Activated CD4-positive, alpha-beta memory T cell treated with anti-CD3 and anti-CD28 coated beads for 36 hours (primary cell): ENCODE measurements at regions not wholly inside any gene's neighbourhood (a gene's known extent, or its start where the extent isn't known, plus 50 kb on each side); places are given as distances from the start of the nearest gene placed in this dataset.

ENCODE experiments used
- CTCF ChIA-PET: fragments of 350-600 bp; sonication (Branson Sonifier 250); formaldehyde crosslinking; loops from one replicate; lab custom pipeline; 2021; ENCODE audit warnings: antibody characterized with exemption, inconsistent platforms; lab: Charles Lee
- POLR2A ChIA-PET: fragments of 350-600 bp; sonication (Branson Sonifier 250); formaldehyde crosslinking; loops from one replicate; lab custom pipeline; 2021; ENCODE audit warnings: antibody characterized with exemption; lab: Charles Lee
- DNase-seq: peaks from one replicate; pipeline ENCODE4 v3.0.0-alpha.2; 2020
- H3K27ac Mint-ChIP-seq: one replicate; pipeline ENCODE4 v1.8.0; 2021; ENCODE audit warnings: mixed read lengths
- H3K27me3 Mint-ChIP-seq: one replicate; pipeline ENCODE4 v1.8.0; 2021; ENCODE audit warnings: mixed read lengths
- H3K36me3 Mint-ChIP-seq: one replicate; pipeline ENCODE4 v1.8.0; 2021; ENCODE audit warnings: mixed read lengths
- H3K4me1 Mint-ChIP-seq: one replicate; pipeline ENCODE4 v1.8.0; 2021; ENCODE audit warnings: low read depth, mixed read lengths
- H3K4me3 Mint-ChIP-seq: one replicate; pipeline ENCODE4 v1.8.0; 2021; ENCODE audit warnings: mild to moderate bottlenecking, mixed read lengths
- H3K9me3 Mint-ChIP-seq: one replicate; pipeline ENCODE4 v1.8.0; 2021; ENCODE audit warnings: mixed read lengths
- intact Hi-C: fragments of 100-400 bp; cut with micrococcal nuclease; formaldehyde crosslinking; loops from one replicate; pipeline ENCODE4 v1.15.1; 2023

DNA sequence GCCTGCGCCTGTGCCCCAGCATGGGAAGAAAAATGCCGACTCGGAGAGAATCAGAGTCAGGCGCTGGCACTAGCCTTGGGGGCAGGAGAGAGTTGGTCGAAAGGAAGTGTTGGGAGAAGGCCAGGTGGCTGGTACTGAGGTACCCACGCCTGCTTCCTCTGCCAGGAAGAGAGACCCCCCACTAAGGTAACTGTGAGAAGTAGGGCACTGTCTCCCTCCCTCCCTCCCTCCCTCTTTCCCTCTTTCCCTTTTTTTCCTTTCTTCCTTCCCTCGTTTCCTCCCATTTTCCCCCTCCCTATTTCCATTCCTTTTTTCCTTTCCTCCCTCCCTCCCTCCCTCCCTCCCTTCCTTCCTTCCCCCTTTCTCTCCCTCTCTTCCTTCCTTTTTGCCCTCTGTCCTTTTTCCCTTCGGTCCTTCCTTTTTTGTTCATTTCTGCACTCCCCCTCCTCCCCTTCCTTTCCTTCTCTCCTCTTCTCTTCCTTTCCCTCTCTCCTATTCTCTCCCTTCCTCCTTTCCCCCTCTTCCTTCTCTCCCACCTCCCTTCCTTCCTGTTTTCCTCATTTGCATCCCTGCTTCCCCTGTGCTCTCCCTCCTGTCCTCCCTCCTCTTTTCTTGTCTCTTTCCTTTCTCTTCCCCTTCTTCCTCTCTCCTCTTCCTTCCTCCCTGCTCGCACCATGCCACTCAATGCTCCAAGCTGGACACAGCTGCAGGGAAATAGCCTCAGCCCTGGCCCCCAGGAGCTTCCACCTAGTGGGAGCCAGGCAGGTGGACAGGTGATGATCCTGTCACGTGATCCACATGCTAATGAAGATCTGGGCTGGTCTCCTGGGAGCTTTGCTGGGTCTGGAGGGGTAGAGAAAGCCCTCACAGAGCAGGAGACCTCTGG is 148.0 kb downstream of the DHX35 start:
- no peaks in the 10 kb centered on the region for H3K9me3 Mint-ChIP-seq

DNA sequence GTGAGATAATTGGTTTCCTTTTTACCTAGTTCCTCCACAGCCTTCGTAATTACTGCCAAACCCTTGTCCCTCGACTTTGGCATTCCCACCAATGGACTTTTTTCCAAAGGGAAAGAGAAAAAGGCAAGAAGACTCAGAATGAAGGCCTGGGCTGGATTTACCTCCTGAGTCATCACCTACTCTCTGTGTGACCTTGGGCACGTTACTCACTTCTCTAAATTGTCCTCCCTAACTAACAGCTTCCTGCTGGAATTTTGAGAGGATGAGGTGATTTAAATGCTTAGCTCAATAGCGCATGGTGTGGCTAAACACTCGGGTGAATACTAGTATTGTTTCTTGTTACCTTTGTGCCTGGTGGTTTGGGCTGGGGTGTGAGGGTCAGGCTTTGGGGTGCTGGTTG is 146.6 kb downstream of the DHX35 start:
- Mint-ChIP-seq H3K9me3 (no peaks in the 10 kb centered on the region), H3K27me3 (peaks cover 42% of the 10 kb centered on the region), H3K36me3 (no peaks in the 10 kb centered on the region), H3K4me3 (no peak overlapping the region), H3K27ac (no peak overlapping the region), H3K4me1 (no peaks in the 10 kb centered on the region)
- DNase-seq: no peak
- POLR2A ChIA-PET: no interaction called here
- intact Hi-C loops: no loop called here
- CTCF ChIA-PET: no interaction called here

More for the DNA sequence above, 148.0 kb downstream of the DHX35 start:
- Mint-ChIP-seq H3K36me3 (no peaks in the 10 kb centered on the region), H3K27ac (no peak overlapping the region), H3K27me3 (peaks cover 37% of the 10 kb centered on the region), H3K4me1 (no peaks in the 10 kb centered on the region), H3K4me3 (no peak overlapping the region)
- POLR2A ChIA-PET: no interaction called here
- DNase-seq: no peak
- intact Hi-C loops: no loop called here
- CTCF ChIA-PET: no interaction called here

DNA sequence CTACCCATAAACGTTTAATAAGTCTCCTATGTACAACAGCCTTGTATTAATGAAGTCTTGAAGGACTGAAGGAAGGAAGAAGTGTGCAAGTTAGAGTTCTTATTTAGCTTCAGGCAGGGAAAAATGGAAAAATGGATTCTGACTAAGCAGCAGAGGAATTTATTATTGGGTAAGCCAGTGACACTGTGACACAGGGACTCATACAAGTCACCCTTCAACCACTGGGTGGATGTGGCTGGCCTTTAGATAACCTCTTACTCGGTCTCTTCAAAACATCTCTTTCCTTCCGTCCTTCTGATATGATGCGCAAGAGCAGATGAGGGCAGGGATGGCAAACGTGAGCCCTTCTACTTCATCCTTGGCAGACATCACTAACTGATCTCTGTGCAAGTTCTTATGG is 145.6 kb downstream of the DHX35 start:
- CTCF ChIA-PET: interaction anchor here (0.9 kb wide), 1 partner anchor 27 kb away, joined by 3 read pairs; no protein-coding TSS in a partner anchor
- POLR2A ChIA-PET: interaction anchor here (0.6 kb wide), 1 partner anchor 59 kb away, joined by 4 read pairs; no protein-coding TSS in a partner anchor
- Mint-ChIP-seq H3K27ac (no peak overlapping the region), H3K9me3 (no peaks in the 10 kb centered on the region), H3K4me1 (no peaks in the 10 kb centered on the region), H3K4me3 (no peak overlapping the region), H3K36me3 (no peaks in the 10 kb centered on the region), H3K27me3 (peaks cover 40% of the 10 kb centered on the region)
- intact Hi-C loops: no loop called here
- no peak for DNase-seq

DNA sequence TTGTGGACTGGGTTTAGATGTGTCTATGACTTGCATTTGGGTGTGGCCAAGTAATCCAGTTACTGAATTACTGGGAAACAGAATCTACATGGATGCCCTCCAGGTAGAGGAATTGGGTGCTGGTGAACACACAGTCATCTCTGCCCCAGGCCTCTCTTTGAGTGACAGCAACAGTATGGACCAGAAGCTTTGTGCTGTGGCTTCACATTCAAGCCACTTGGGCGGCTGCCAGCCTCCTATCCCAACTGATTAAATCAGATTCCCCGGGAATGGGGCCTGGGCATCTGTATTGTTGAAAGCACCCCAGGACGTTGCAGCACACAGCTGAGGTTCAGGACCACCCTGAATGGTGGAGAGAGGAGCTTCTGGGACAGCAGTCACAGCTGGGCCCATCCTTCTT is 144.6 kb downstream of the DHX35 start:
- intact Hi-C loops: no loop called here
- H3K27me3 Mint-ChIP-seq: peaks cover 33% of the 10 kb centered on the region
- no peaks in the 10 kb centered on the region for H3K36me3 Mint-ChIP-seq
- no peak for DNase-seq
- H3K4me3 Mint-ChIP-seq: no peak overlapping the region
- no peak overlapping the region for H3K27ac Mint-ChIP-seq
- ChIA-PET POLR2A (no interaction called here), CTCF (interaction anchor here (1.1 to 1.6 kb wide), 4 partner anchors 10 to 58 kb away, joined by 3 to 6 read pairs (median 4); no protein-coding TSS in a partner anchor)
- H3K9me3 Mint-ChIP-seq: no peaks in the 10 kb centered on the region
- H3K4me1 Mint-ChIP-seq: no peaks in the 10 kb centered on the region

DNA sequence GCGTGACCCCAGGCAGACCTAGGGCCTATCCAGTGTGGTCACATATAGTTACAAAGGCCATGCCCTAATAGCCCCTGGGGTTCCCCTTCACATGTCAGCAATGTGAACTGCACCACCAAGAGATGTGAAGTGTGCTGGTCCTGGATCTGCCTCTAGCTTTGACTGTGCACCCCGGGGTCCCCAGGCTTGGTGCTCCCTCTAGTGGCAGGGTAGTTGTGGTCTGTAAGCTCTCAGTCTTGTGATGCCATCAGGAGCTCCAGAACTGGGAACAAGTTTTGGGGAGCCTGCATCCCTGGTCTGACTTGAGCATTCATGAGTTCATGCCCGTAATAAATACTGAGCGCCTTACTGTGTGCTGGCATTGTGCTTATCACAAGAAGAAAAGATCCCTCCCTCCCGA is 143.4 kb downstream of the DHX35 start:
- Mint-ChIP-seq H3K27me3 (peaks cover 29% of the 10 kb centered on the region), H3K27ac (no peak overlapping the region), H3K4me3 (no peak overlapping the region), H3K9me3 (no peaks in the 10 kb centered on the region), H3K4me1 (no peaks in the 10 kb centered on the region), H3K36me3 (no peaks in the 10 kb centered on the region)
- POLR2A ChIA-PET: no interaction called here
- CTCF ChIA-PET: interaction anchor here (1.1 to 1.6 kb wide), 3 partner anchors 8 to 55 kb away, joined by 3 to 4 read pairs (median 3); no protein-coding TSS in a partner anchor
- intact Hi-C loops: no loop called here
- no peak for DNase-seq

DNA sequence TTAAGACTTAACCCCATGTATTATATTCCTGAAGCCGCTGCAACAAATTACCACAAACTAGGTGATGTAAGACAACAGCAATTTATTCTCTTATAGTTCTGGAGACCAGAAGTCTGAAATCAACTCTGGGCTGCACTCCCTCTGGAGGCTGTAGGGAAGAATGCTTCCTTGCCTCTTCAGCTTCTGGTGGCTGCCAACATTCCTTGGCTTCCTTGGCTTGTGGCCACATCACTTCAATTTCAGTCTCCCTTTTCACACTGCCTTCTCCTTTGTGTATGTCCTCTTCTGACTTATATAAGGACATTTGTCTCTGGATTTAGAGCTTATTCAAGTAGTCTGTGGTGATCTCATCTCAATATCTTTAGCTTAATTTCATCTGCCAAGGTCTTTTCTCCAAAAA is 141.6 kb downstream of the DHX35 start:
- intact Hi-C loops: no loop called here
- peaks cover 26% of the 10 kb centered on the region for H3K27me3 Mint-ChIP-seq
- no peak overlapping the region for H3K4me3 Mint-ChIP-seq
- ChIA-PET POLR2A (interaction anchor here (0.6 to 0.8 kb wide), 2 partner anchors 9 to 15 kb away, joined by 3 to 5 read pairs; no protein-coding TSS in a partner anchor), CTCF (interaction anchor here (1.0 kb wide), 1 partner anchor 53 kb away, joined by 3 read pairs; no protein-coding TSS in a partner anchor)
- no peak for DNase-seq
- no peaks in the 10 kb centered on the region for H3K36me3 Mint-ChIP-seq
- H3K4me1 Mint-ChIP-seq: no peaks in the 10 kb centered on the region
- no peaks in the 10 kb centered on the region for H3K9me3 Mint-ChIP-seq
- no peak overlapping the region for H3K27ac Mint-ChIP-seq

DNA sequence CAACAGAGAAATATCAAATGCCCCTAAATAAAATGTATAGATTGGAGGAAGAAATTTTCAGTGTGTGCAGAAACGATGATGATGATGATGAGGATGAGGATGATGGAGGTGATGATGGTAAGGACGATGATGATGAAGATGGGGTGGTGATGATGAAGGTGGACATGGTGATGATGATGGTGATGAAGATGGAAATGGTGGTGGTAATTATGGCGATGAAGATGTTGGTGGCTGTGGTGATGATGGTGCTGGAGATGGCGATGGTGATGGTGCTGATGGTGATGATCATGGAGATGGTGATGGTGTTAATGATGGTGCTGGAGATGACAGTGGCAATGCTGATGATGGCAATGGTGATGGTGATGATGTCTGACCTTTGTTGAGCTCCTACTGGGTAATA is 141.2 kb downstream of the DHX35 start:
- Mint-ChIP-seq H3K4me1 (no peaks in the 10 kb centered on the region), H3K27me3 (peaks cover 30% of the 10 kb centered on the region), H3K9me3 (no peaks in the 10 kb centered on the region), H3K27ac (no peak overlapping the region), H3K4me3 (no peak overlapping the region), H3K36me3 (no peaks in the 10 kb centered on the region)
- intact Hi-C loops: no loop called here
- ChIA-PET POLR2A (interaction anchor here (0.6 kb wide), 1 partner anchor 8 kb away, joined by 3 read pairs; no protein-coding TSS in a partner anchor), CTCF (no interaction called here)
- DNase-seq: no peak

DNA sequence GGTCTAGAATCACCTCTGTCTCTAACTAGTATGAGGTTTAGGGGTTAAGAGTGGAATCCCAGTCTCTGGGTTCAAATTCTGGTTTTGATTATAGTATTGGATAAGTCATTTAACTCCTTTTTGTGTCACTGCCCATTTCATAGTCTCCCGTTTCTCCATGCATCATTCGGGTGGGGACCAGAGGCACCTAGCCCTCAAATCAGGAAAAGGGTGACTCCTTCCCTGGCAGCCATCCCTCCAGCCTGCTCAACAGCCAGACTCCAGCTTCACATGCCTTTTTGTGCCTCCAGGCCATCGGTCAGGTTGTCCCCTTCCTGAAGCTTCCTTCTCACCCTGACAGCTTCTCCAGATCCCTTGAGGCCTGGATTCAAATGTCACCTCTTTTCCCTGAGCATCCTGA is 139.8 kb downstream of the DHX35 start:
- H3K9me3 Mint-ChIP-seq: no peaks in the 10 kb centered on the region
- intact Hi-C loops: no loop called here
- H3K4me1 Mint-ChIP-seq: no peaks in the 10 kb centered on the region
- no peak overlapping the region for H3K4me3 Mint-ChIP-seq
- peaks cover 26% of the 10 kb centered on the region for H3K27me3 Mint-ChIP-seq
- no peaks in the 10 kb centered on the region for H3K36me3 Mint-ChIP-seq
- ChIA-PET CTCF (no interaction called here), POLR2A (no interaction called here)
- no peak overlapping the region for H3K27ac Mint-ChIP-seq
- no peak for DNase-seq

DNA sequence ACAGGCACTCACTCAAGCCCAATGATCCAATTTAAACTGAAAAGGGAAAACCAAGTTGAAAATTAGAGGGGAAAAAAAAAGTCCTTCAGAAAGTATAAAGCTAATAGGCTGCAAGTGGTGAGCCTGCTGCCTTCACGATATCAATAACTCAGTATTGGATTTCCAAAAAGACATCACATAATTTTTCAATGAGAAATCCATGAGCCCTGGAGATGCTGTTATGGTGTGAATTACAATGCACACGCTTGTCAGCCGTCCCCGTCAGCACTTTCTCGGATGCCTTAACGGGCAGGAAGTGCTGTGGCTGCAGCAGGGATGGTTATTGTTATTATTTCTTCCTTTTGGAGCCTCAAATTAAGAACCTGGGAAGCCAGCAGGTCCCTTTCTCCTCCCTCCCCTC is 138.5 kb downstream of the DHX35 start:
- Mint-ChIP-seq H3K27ac (no peak overlapping the region), H3K4me1 (no peaks in the 10 kb centered on the region), H3K27me3 (peaks cover 22% of the 10 kb centered on the region), H3K36me3 (no peaks in the 10 kb centered on the region), H3K4me3 (no peak overlapping the region), H3K9me3 (no peaks in the 10 kb centered on the region)
- ChIA-PET CTCF (no interaction called here), POLR2A (no interaction called here)
- DNase-seq: no peak
- intact Hi-C loops: no loop called here

DNA sequence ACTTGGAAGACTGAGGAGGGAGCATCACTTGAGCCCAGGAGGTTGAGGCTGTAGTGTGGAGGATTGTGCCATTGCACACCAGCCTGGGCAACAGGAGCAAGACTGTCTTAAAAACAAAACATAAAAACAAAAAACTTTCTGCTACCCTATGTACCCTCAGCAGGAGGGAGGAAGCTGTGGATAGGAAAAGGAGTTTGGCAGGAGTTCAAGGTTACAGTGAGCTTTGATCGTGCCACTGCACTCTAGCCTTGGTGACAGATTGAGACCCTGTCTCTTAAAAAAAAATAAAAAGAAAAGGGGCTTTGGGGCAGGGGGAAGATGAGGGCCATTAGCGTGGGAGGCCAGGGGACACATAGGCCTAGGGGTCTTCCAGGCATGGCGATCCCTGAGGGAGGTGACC is 135.7 kb downstream of the DHX35 start:
- CTCF ChIA-PET: interaction anchor here (1.3 kb wide), 1 partner anchor 8 kb away, joined by 3 read pairs; no protein-coding TSS in a partner anchor
- intact Hi-C loops: no loop called here
- POLR2A ChIA-PET: no interaction called here
- Mint-ChIP-seq H3K4me3 (no peak overlapping the region), H3K4me1 (no peaks in the 10 kb centered on the region), H3K27me3 (peaks cover 14% of the 10 kb centered on the region), H3K27ac (no peak overlapping the region), H3K36me3 (no peaks in the 10 kb centered on the region), H3K9me3 (no peaks in the 10 kb centered on the region)
- DNase-seq: no peak

DNA sequence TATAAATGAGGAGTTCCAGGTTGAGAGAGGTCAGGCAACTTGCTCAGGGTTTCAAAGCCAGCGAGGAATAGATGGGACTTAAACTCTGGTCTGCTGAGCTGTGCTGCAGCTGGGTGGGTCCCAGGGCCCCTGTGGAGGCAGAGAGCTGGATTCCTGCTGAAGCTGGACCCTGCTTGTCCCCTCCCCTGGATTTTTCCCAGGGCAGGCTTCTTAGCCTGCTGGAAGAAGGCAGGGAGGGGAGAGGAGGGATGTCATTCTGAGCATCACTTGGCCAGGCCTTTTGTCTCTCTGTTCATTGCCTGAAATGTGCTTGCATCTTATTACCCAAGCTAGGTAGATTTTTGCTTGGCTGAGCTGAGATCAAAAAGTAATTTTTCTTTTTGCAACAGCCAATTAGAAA is 133.7 kb downstream of the DHX35 start:
- Mint-ChIP-seq H3K27ac (no peak overlapping the region), H3K9me3 (no peaks in the 10 kb centered on the region), H3K4me1 (no peaks in the 10 kb centered on the region), H3K27me3 (peaks cover 10% of the 10 kb centered on the region), H3K4me3 (no peak overlapping the region), H3K36me3 (no peaks in the 10 kb centered on the region)
- ChIA-PET POLR2A (no interaction called here), CTCF (no interaction called here)
- intact Hi-C loops: no loop called here
- DNase-seq: no peak

DNA sequence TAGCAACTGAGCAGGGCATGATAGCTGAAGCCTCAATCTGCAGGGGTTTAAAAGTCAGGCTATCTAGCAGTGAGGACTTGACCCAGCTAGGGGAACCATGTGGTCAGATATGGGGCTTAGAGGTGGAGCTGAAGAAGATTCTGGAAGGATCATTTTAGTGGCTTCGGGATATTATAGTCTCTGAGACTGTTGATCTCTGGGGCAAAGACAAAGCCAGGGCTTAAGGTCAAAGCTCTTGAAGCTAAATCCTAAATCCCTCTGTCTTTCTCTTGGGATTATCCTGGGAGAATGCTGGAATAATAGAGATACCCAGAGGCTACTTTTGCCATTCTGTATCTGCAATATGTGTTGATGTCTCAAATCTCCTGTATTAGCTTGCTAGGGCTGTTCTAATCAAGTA is 132.2 kb downstream of the DHX35 start:
- H3K36me3 Mint-ChIP-seq: no peaks in the 10 kb centered on the region
- H3K27me3 Mint-ChIP-seq: peaks cover 7% of the 10 kb centered on the region
- no peak overlapping the region for H3K27ac Mint-ChIP-seq
- ChIA-PET POLR2A (interaction anchor here (0.6 kb wide), 1 partner anchor 9 kb away, joined by 3 read pairs; no protein-coding TSS in a partner anchor), CTCF (no interaction called here)
- H3K4me1 Mint-ChIP-seq: no peaks in the 10 kb centered on the region
- intact Hi-C loops: no loop called here
- H3K9me3 Mint-ChIP-seq: peaks cover 3% of the 10 kb centered on the region
- no peak overlapping the region for H3K4me3 Mint-ChIP-seq
- no peak for DNase-seq
